Keratinocyte (primary cell): ENCODE measurements at regions not wholly inside any gene's neighbourhood (a gene's known extent, or its start where the extent isn't known, plus 50 kb on each side); places are given as distances from the start of the nearest gene placed in this dataset.

ENCODE experiments used
- DNase-seq: peaks from one replicate; pipeline ENCODE4 v3.0.0-alpha.2; 2011; ENCODE audit warnings: low read depth, missing footprints, low spot score
- FAIRE-seq: peaks from 2 replicates; lab custom pipeline; 2011; peaks lifted over from hg19 to GRCh38; lab: Jason Lieb, UNC
- H2AFZ ChIP-seq: 2 replicates; pipeline ENCODE4 v1.6.0; 2012; ENCODE audit warnings: low read length, control low read depth, inconsistent platforms; ENCODE audit not compliant: control insufficient read depth
- H3K27ac ChIP-seq: 2 replicates; pipeline ENCODE4 v1.5.1; 2011; ENCODE audit warnings: low read length; ENCODE audit not compliant: control insufficient read depth, insufficient read depth
- H3K27me3 ChIP-seq: 3 replicates; pipeline ENCODE4 v1.6.0; 2011; ENCODE audit warnings: low read length; ENCODE audit not compliant: control insufficient read depth, insufficient read depth; ENCODE audit errors: extremely low read depth
- H3K36me3 ChIP-seq, 2 experiments: 2 replicates in 1 of 2; 3 replicates in 1 of 2; pipeline ENCODE4 v1.5.1; 2011; ENCODE audit warnings: low read length in 2 of 2, mild to moderate bottlenecking in 1 of 2; ENCODE audit not compliant: control insufficient read depth in 2 of 2, insufficient read depth in 2 of 2; ENCODE audit errors: extremely low read depth in 1 of 2
- H3K4me1 ChIP-seq: 3 replicates; pipeline ENCODE4 v1.5.1; 2011; ENCODE audit warnings: low read length; ENCODE audit not compliant: control insufficient read depth, insufficient read depth; ENCODE audit errors: extremely low read depth
- H3K4me2 ChIP-seq: 3 replicates; pipeline ENCODE4 v1.6.0; 2011; ENCODE audit warnings: low read depth, low read length; ENCODE audit not compliant: control insufficient read depth, insufficient read depth; ENCODE audit errors: extremely low read depth
- H3K4me3 ChIP-seq, 3 experiments: fragments of 200-600 bp in 1 of 3; sonication (generic) in 1 of 3; 2 replicates in 2 of 3; 3 replicates in 1 of 3; pipeline ENCODE4 v1.5.1; 2011 to 2016; ENCODE audit warnings: low read length in 3 of 3, mild to moderate bottlenecking in 3 of 3, control low read depth in 2 of 3, inconsistent platforms in 1 of 3, low read depth in 1 of 3, mixed read lengths in 1 of 3, mixed run types in 1 of 3, moderate library complexity in 1 of 3; ENCODE audit not compliant: control insufficient read depth in 2 of 3, insufficient read depth in 2 of 3; ENCODE audit errors: extremely low read depth in 1 of 3
- H3K79me2 ChIP-seq: 2 replicates; pipeline ENCODE4 v1.6.0; 2012; ENCODE audit warnings: low read length; ENCODE audit not compliant: control insufficient read depth, insufficient read depth
- H3K9ac ChIP-seq: 3 replicates; pipeline ENCODE4 v1.6.0; 2011; ENCODE audit warnings: low read length; ENCODE audit not compliant: control insufficient read depth, insufficient read depth; ENCODE audit errors: extremely low read depth
- H3K9me1 ChIP-seq: 3 replicates; pipeline ENCODE4 v1.6.0; 2011; ENCODE audit warnings: low read length; ENCODE audit not compliant: control insufficient read depth, insufficient read depth; ENCODE audit errors: extremely low read depth
- H3K9me3 ChIP-seq: 2 replicates; pipeline ENCODE4 v1.5.1; 2012; ENCODE audit warnings: low read depth, low read length; ENCODE audit not compliant: control insufficient read depth
- H4K20me1 ChIP-seq: 3 replicates; pipeline ENCODE4 v1.6.0; 2011; ENCODE audit warnings: low read length; ENCODE audit not compliant: control insufficient read depth, insufficient read depth; ENCODE audit errors: extremely low read depth
- EZH2 ChIP-seq: IDR thresholded peaks from one replicate; pipeline ENCODE4 v1.6.1; 2012; ENCODE audit warnings: inconsistent platforms, mild to moderate bottlenecking, low read length, moderate library complexity
- dilution Hi-C: fragments of 300-500 bp; cut with MboI; formaldehyde crosslinking; loops from one replicate; pipeline ENCODE4 v1.7.0; 2020; ENCODE audit warnings: low sequenced_read_pairs; ENCODE audit not compliant: extremely low pct_ligation_motif_present
- TF ChIP-seq, protein P1 (sequence below), 3 experiments: IDR thresholded peaks in 1 of 3; conservative IDR thresholded peaks in 1 of 3; optimal IDR thresholded peaks in 1 of 3; 2 replicates in 2 of 3; 3 replicates in 1 of 3; pipeline versions ENCODE3 to v1.5.1; 2011; ENCODE audit warnings: low read length in 3 of 3, mild to moderate bottlenecking in 3 of 3, moderate library complexity in 2 of 3, control low read depth in 1 of 3, inconsistent platforms in 1 of 3; ENCODE audit not compliant: insufficient read depth in 2 of 3; ENCODE audit errors: extremely low read depth in 1 of 3

DNA sequence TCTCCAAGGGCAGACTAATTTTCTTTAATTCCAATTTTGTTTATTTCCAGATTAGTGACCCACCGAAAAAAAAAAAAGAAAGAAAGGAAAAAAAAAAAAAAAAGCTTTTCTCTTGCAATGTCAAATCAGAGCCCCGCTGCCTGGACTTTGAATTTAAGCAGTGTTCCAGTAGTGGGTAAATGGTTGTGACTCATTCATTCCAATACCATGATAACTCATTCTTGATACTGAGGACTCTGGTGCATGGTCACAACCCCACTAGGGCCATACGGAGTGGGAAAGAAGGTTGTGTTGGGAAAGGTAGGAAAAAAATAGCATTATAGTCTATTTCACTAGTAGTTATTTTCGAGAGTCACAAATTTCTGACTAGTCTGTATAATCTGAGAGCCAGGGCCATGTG lies 59.1 kb upstream of the COL8A1 start:
- Histone ChIP-seq H2AFZ (no peak overlapping the region), H3K9me1 (no peaks in the 10 kb centered on the region), H3K9ac (no peak overlapping the region), H3K36me3 (no peaks in the 10 kb centered on the region), H3K4me1 (peaks cover 4% of the 10 kb centered on the region), H3K4me2 (no peak overlapping the region), H3K4me3 (no peak overlapping the region), H3K27ac (no peak overlapping the region), H3K79me2 (no peaks in the 10 kb centered on the region), H3K27me3 (no peaks in the 10 kb centered on the region), H4K20me1 (no peaks in the 10 kb centered on the region), H3K9me3 (no peaks in the 10 kb centered on the region)
- DNase-seq (no peak), FAIRE-seq (peak; percentile 32)
- dilution Hi-C loops = no loop called here
- TF ChIP-seq, protein P1, sequence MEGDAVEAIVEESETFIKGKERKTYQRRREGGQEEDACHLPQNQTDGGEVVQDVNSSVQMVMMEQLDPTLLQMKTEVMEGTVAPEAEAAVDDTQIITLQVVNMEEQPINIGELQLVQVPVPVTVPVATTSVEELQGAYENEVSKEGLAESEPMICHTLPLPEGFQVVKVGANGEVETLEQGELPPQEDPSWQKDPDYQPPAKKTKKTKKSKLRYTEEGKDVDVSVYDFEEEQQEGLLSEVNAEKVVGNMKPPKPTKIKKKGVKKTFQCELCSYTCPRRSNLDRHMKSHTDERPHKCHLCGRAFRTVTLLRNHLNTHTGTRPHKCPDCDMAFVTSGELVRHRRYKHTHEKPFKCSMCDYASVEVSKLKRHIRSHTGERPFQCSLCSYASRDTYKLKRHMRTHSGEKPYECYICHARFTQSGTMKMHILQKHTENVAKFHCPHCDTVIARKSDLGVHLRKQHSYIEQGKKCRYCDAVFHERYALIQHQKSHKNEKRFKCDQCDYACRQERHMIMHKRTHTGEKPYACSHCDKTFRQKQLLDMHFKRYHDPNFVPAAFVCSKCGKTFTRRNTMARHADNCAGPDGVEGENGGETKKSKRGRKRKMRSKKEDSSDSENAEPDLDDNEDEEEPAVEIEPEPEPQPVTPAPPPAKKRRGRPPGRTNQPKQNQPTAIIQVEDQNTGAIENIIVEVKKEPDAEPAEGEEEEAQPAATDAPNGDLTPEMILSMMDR (optimal IDR thresholded peaks at IDR 0.05 in 1 of 3, IDR thresholded peaks at IDR 0.05 in 1 of 3, conservative IDR thresholded peaks at IDR 0.05 in 1 of 3; ENCODE audit: extremely low read depth in 1 of 3, insufficient read depth in 2 of 3, low read length in 3 of 3) = no peak
- TF ChIP-seq EZH2 = no peak

DNA sequence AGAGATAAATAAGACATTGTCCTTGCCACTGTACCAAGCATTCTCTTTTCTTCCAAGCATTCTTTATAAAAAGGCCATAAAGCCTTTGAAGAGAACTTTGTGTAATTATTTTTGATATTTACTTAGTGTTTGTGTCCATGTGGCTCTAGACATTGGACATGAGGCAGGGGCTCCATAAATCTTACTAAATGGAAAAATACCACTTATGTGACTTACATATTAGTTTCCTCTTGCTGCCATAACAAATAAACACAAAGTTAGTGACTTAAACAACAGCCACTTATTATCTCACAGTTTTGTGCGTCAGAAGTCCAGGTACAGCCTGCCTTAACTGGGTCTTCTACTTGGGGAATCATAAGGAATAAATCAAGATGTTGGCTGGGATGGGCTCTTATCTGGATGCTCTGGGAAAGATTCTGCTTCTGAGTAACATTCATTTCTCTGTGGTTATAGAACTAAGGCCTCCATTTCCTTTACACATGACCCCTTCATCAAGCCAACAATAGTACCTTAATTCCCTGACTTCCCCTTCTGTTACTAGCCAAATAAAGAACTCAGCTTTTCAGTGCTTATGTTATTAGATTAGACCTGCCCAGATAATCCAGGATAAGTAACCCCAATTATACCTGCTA lies 59.9 kb upstream of the COL8A1 start:
- no peaks in the 10 kb centered on the region for H3K79me2 ChIP-seq
- no peak overlapping the region for H3K27ac ChIP-seq
- dilution Hi-C loops = no loop called here
- no peaks in the 10 kb centered on the region for H4K20me1 ChIP-seq
- H3K4me3 ChIP-seq = no peak overlapping the region
- no peak for TF ChIP-seq EZH2
- TF ChIP-seq, protein P1 (optimal IDR thresholded peaks at IDR 0.05 in 1 of 3, IDR thresholded peaks at IDR 0.05 in 1 of 3, conservative IDR thresholded peaks at IDR 0.05 in 1 of 3; ENCODE audit: extremely low read depth in 1 of 3, insufficient read depth in 2 of 3, low read length in 3 of 3) = no peak
- H3K9me3 ChIP-seq = no peaks in the 10 kb centered on the region
- H2AFZ ChIP-seq = peak overlapping the region; percentile 7
- H3K4me2 ChIP-seq = no peak overlapping the region
- FAIRE-seq = peak; percentile 66
- no peak overlapping the region for H3K9ac ChIP-seq
- H3K27me3 ChIP-seq = no peaks in the 10 kb centered on the region
- DNase-seq = no peak
- H3K4me1 ChIP-seq = peaks cover 4% of the 10 kb centered on the region
- no peaks in the 10 kb centered on the region for H3K9me1 ChIP-seq
- H3K36me3 ChIP-seq = no peaks in the 10 kb centered on the region
